Sigmoid colon (tissue), 4 donors: ENCODE measurements at regions not wholly inside any gene's neighbourhood (a gene's known extent, or its start where the extent isn't known, plus 50 kb on each side); places are given as distances from the start of the nearest gene placed in this dataset.
A peak's percentile ranks its signal among the peaks of the same experiment; 100 is the strongest.

Source experiments
- EP300 ChIP-seq, 4 donors: sonication (generic); formaldehyde crosslinking; IDR thresholded peaks; one replicate each; pipeline ENCODE4 v1.6.1; 2017; ENCODE audit warnings: antibody characterized with exemption in 4 of 4
- POLR2A ChIP-seq, 2 donors: fragments of 450-650 bp; IDR thresholded peaks; one replicate each; pipeline ENCODE4 v1.6.1; 2016; ENCODE audit warnings: antibody characterized with exemption in 2 of 2, mild to moderate bottlenecking in 2 of 2, moderate library complexity in 2 of 2
- POLR2AphosphoS5 ChIP-seq, 4 donors: sonication (generic); formaldehyde crosslinking; IDR thresholded peaks; one replicate each; pipeline ENCODE4 v1.6.1; 2017; ENCODE audit warnings: antibody characterized with exemption in 4 of 4
- TF ChIP-seq, protein P1 (sequence below), 4 experiments: fragments of 450-650 bp in 3 of 4; fragments of 200-600 bp in 1 of 4; IDR thresholded peaks; one replicate each; pipeline ENCODE4 v1.5.1; 2016 to 2019; ENCODE audit warnings: antibody characterized with exemption in 4 of 4, mild to moderate bottlenecking in 3 of 4, moderate library complexity in 2 of 4

- TF ChIP-seq, protein P1, sequence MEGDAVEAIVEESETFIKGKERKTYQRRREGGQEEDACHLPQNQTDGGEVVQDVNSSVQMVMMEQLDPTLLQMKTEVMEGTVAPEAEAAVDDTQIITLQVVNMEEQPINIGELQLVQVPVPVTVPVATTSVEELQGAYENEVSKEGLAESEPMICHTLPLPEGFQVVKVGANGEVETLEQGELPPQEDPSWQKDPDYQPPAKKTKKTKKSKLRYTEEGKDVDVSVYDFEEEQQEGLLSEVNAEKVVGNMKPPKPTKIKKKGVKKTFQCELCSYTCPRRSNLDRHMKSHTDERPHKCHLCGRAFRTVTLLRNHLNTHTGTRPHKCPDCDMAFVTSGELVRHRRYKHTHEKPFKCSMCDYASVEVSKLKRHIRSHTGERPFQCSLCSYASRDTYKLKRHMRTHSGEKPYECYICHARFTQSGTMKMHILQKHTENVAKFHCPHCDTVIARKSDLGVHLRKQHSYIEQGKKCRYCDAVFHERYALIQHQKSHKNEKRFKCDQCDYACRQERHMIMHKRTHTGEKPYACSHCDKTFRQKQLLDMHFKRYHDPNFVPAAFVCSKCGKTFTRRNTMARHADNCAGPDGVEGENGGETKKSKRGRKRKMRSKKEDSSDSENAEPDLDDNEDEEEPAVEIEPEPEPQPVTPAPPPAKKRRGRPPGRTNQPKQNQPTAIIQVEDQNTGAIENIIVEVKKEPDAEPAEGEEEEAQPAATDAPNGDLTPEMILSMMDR (IDR thresholded peaks at IDR 0.05) = no peak
- peak in 2 of 4 donors; percentile 26 to 56 for TF ChIP-seq POLR2AphosphoS5 (IDR thresholded peaks at IDR 0.05)
- no peak for TF ChIP-seq POLR2A (IDR thresholded peaks at IDR 0.05)
- TF ChIP-seq EP300 (IDR thresholded peaks at IDR 0.05) = no peak
These were observed 117.6 kb upstream of the ANKRD55 start for GRCh38 chr5:56350597-56351170.
